ENCODE measurements at regions not wholly inside any gene's neighbourhood (a gene's known extent, or its start where the extent isn't known, plus 50 kb on each side); places are given as distances from the start of the nearest gene placed in this dataset.
"Not testable (repeated sequence)": the region's sequence is repeated elsewhere in the genome, so short reads cannot be mapped to it uniquely, and the experiment has no call there.

- DNase-seq (ENCODE audit: low read depth in 2 of 2), result no peak
Measured at GRCh38 chr15:69909719-69910444, 187.8 kb downstream of the TLE3 start.

- no peak for DNase-seq (ENCODE audit: low read depth in 2 of 2)
Measured at GRCh38 chr15:69910514-69910913, 187.2 kb downstream of the TLE3 start.

- no peak for DNase-seq (ENCODE audit: low read depth in 2 of 2)
Measured at GRCh38 chr15:69912116-69912515, 185.6 kb downstream of the TLE3 start.

DNA sequence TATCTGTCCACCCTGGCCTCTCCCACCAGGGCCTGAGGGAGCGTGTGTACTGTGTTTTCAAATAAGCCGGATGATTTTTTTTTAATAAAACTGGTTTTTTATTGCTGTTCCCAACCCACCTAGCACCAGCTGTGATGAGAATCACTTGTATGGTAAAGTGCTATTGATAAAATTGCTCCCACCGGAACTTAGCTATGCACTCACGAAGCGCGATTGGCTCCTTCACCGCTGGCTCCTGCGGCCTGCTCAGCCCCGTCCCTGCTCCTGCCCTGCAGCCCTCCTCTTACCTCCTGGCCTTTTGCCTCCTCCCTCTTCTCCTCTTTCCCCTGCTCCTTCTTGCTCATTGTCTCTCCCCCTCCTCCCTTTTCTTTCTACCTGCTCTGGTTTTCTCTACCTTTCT lies 183.7 kb downstream of the TLE3 start:
- DNase-seq (ENCODE audit: low read depth in 2 of 2), result no peak

DNA sequence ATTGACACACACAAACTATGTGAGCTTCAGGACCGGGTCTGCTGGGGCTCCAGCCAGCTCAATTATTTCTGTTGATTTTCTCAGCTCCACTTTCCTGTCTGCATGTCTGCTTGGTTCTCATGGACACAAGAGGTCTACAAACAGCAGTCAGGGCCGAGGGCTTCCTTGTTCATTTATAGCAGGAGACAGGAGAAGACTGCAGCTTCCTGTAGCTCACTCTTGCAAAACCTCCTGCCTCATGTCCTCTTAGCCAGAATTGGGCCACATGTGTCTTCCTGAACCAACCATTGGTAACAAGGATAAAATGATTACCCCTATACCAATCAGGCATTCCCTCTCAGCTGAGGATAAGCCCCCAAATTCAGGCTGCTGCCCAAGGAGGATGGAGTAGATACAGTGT lies 182.8 kb downstream of the TLE3 start:
- DNase-seq (ENCODE audit: low read depth in 2 of 2), result peak in 1 of 2 donors; percentile 12

DNA sequence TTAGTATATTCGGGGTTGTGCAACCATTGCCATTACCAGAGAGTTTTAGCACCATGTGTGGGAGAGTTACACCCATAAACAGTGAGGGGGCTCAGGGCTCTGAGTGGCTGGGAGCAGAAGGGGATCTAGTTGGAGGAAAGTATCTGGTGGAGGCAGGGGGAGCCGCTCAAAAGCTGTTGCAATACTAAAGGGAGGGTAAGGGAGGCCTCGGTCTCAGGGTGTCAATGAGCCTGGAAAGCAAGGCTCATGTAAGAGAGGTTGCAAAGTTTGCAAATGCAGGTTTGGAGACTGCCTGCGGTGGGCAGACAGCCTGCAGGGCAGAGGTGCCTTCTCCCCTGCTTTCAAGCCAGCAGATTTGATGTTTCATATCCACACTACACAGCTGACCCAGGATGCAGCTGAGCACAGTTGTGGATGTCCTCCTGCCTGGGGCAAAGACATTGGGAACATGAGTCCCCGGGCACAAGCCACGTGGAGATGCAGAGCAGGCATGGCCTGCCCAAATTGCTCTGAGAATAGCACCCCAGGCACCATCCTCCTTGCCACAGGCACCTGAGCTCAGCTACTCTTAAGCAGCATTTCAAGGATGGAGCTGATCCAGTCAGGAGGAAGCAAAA lies 181.4 kb downstream of the TLE3 start:
- DNase-seq (ENCODE audit: low read depth in 2 of 2), result no peak

DNA sequence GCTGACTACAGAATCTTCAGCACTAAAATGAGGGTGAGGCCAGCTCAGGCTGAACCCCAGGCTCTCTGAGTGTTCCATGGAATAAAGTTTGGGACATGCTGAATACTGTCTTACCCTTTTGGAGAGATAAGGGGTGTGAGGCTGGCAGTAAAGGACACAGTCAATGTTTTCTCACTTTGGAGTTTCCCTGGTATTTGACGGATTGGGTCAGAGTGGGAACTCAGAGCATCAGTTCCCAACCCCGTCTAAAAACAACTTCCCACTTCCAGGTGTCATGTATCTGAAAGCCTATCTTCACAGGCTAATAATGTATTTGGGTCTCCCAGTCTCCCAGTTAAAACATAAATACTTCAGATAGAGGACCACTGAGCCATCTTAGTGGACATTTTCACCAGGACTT lies 180.7 kb downstream of the TLE3 start:
- DNase-seq (ENCODE audit: low read depth in 2 of 2), result no peak

DNA sequence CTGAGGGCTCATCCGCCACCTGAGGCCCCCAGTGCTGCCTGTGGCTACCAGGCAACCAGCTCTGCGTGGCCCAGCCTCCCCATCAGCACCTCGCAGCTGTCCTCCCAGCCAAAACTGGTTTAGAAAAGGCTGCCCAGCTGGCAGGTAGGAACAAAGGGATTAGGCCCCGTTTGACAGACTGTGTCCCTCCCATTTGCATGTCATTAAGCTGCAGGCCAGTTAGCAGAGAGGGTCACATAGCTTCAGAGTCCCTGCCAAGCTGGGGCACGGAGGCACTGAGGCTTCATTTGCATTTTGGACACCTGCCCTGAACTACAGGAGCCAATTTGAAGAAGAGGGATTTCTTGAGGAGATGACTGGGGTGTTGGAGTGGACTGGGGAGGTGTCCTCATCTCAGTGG lies 177.9 kb downstream of the TLE3 start:
- DNase-seq (ENCODE audit: low read depth in 2 of 2), result no peak

DNA sequence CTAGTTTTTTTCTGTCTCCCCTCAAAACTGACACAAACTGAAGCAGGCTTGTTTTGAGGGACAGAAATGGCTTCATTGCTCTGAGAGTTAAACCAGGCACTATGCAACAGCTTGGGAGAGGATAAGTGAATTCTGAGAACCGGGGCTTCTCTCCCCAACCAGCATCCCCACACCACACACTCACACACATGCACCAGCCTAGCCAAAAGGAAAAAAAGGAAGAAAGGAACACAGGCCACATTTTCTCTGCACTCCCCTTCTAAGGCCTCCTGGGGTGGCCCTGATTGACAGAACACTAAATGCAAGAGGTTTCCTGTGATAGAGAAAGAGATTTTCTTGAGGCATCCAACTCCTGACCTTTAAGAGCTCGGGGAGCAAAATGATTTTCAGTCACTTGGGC lies 177.5 kb downstream of the TLE3 start:
- no peak for DNase-seq (ENCODE audit: low read depth in 2 of 2)

- DNase-seq (ENCODE audit: low read depth in 2 of 2), result no peak
Measured at GRCh38 chr15:69921626-69922619, 175.8 kb downstream of the TLE3 start.

GRCh38 chr15:69924531-69924930 lies 173.2 kb downstream of the TLE3 start:
- DNase-seq (ENCODE audit: low read depth in 2 of 2), result no peak

GRCh38 chr15:69926006-69926405 lies 171.7 kb downstream of the TLE3 start:
- no peak for DNase-seq (ENCODE audit: low read depth in 2 of 2)

GRCh38 chr15:69926721-69927120 lies 171.0 kb downstream of the TLE3 start:
- DNase-seq (ENCODE audit: low read depth in 2 of 2), result no peak

DNA sequence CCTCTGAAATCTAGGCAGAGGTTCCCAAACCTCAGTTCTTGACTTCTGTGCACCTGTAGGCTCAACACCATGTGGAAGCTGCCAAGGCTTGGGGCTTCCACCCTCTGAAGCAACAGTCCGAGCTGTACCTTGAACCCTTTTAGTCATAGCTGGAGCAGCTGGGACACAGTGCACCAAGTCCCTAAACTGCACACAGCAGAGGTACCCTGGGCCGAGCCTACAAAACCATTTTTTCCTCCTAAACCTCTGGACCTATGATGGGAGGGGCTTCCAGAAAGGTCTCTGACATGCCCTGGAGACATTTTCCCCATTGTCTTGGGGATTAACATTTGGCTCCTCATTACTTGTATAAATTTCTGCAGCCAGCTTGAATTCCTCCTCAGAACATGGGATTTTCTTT lies 168.8 kb downstream of the TLE3 start:
- DNase-seq (ENCODE audit: low read depth in 2 of 2), result not testable (repeated sequence)

DNA sequence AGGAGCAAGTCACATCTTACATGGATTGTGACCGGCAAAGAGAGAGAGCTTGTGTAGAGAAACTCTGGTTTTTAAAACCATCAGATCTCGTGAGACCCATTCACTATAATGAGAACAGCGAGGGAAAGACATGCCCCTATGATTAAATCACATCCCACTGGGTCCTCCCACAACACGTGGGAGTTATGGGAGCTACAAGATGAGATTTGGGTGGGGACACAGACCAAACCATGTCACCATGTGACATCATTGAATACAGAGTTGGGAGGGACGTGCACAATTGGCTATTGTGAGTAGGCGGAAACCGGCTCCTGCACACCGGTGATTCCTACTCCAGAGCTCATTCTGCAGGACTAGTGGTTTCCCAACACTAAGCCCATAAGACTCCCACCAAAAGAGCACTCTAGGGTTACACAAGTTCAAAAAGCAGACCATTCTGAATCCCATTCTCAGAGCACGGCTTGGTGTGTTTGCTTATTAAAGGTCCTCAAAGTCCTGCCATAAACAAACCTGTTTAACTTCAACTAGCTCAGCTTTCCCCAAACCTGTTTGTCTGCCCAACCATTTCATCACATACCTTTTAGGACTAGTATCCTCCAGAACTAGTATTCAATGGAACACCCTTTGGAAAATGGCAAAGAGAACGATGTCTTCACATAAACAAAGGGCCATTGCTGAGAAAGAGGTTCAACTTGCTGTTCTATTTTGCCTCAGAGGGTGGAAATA lies 167.6 kb downstream of the TLE3 start:
- no peak for DNase-seq (ENCODE audit: low read depth in 2 of 2)

DNA sequence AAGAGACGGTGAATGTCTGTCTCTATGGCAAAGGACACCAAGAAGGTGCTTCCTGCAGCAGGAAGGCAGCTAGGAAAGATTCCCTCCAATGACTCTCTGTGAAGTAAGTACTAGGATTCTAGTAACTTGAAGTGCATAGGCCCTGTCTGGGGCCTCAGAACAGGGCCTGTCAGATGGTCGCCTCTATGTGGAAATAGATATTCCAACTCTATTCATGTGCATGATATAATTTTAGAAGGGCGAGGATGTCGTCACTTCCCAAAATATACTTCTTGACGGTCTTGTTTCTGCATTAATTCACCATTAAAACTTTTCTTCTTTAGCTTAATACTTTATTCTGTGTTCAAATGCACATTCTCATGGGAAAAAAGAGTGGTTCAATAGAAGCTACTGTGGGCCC lies 167.0 kb downstream of the TLE3 start:
- DNase-seq (ENCODE audit: low read depth in 2 of 2), result no peak

DNA sequence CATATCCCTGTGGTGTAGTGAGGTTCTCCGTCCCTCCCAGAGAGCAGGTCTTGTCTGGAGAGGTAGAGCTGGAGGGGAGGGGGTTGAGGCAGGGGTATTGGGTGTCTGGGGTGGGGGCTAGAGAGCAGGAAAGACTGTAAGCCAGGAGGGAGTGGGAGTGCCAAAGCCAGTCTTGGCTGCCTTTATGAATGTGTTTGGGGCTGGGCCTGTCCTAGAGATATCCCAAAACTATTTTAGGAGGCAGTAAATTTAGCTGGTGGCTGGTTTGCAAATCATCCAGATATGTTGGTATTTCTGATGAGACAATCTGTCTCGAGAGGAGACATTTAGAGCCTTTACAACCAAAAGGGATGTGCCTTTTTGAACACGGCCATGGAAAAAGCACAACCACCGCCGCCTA lies 166.6 kb downstream of the TLE3 start:
- DNase-seq (ENCODE audit: low read depth in 2 of 2), result no peak

DNA sequence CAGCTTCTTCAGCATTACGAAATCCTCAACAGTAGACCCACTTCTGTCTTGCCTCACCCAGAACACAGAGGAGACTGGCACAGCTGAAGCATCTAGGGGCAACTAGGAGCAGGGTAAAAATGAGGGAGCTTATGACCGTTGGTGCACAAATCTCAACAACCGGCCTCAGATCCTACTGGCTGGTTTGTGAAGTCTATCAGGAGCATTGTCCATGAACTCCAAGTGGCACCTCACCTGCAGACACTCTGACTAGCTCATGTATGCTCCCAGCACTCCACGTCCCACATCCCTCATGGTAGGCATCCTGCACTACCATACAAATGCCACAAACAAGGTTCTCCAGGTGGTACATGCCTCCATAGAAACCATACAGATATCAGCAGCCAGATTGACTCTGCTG lies 163.1 kb downstream of the TLE3 start:
- DNase-seq (ENCODE audit: low read depth in 2 of 2), result no peak

DNA sequence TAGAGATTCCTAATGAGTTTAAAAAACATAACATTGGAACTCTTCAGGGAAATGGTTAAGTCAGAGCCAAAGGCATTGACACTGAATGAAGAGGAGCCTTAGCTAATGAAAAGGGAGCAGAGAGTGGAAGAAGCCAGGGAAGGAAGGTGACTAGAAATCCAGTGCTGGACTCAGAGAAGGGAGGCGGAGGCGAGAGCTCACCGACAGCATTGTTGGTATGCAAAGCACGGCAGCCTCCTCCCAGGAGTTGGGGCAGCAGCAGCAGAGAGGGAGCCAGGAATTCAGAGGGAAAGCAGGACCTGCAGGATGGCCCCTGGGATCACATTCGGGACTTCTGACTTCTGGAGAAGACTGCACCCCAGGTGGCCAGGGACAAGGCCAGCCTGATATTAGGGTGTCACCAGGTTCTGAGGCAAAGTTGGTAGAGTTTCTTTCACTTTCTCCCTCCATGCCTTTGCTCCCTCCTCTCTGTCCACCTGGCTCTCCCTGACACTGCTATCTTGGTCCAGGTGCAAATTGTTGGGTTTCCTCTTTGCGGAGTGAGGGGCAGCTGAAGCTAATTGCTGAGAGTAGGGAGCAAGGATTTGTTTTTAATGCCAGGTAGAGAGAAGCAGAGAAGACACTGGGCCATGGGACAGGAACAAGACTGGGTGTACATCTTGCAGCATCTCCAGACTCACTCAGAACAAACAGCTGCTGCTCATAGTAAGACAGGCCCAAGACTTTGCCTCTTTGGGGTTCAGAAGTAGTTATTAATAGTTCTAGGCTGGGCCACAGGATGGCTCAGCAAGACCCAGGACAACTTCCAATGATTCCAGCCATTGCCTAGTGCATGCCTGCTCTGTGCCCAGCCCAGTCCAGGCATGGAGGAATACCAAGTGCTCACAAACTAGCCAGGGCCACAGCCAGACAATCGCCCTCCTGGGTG lies 157.9 kb downstream of the TLE3 start:
- no peak for DNase-seq (ENCODE audit: low read depth in 2 of 2)

- DNase-seq (ENCODE audit: low read depth in 2 of 2), result no peak
Measured at GRCh38 chr15:69940441-69941300, 157.0 kb downstream of the TLE3 start.

Measured in lung microvascular endothelial cell (primary cell).